Fibroblast of lung (primary cell): ENCODE measurements at regions not wholly inside any gene's neighbourhood (a gene's known extent, or its start where the extent isn't known, plus 50 kb on each side); places are given as distances from the start of the nearest gene placed in this dataset.

Experiments used
- DNase-seq, 2 donors: peaks; one replicate each; pipeline versions ENCODE4 v3.0.0 to v3.0.0-alpha.2; 2010; ENCODE audit warnings: low read depth in 2 of 2
- H2AFZ ChIP-seq: 2 replicates; pipeline ENCODE4 v1.5.1; 2012; ENCODE audit warnings: low read length, control low read depth, inconsistent platforms
- H3K27ac ChIP-seq: 2 replicates; pipeline ENCODE4 v1.5.1; 2011; ENCODE audit warnings: low read length, control low read depth; ENCODE audit not compliant: insufficient read depth
- H3K27me3 ChIP-seq: 2 replicates; pipeline ENCODE4 v1.5.1; 2011; ENCODE audit warnings: mild to moderate bottlenecking, low read length; ENCODE audit not compliant: control insufficient read depth, insufficient read depth
- H3K36me3 ChIP-seq: 2 replicates; pipeline ENCODE4 v1.5.1; 2011; ENCODE audit warnings: low read length; ENCODE audit not compliant: control insufficient read depth, insufficient read depth
- H3K4me1 ChIP-seq: 2 replicates; pipeline ENCODE4 v1.5.1; 2011; ENCODE audit warnings: low read length; ENCODE audit not compliant: control insufficient read depth, insufficient read depth; ENCODE audit errors: extremely low read depth
- H3K4me2 ChIP-seq: 2 replicates; pipeline ENCODE4 v1.5.1; 2011; ENCODE audit warnings: low read length, control low read depth; ENCODE audit not compliant: insufficient read depth; ENCODE audit errors: extremely low read depth
- H3K4me3 ChIP-seq, 4 experiments: fragments of 200-600 bp in 1 of 4; sonication (generic) in 1 of 4; replicated peaks in 1 of 4; 2 replicates each; pipeline ENCODE4 v1.5.1; 2011 to 2016; ENCODE audit warnings: low read length in 4 of 4, low read depth in 3 of 4, mild to moderate bottlenecking in 3 of 4, control low read depth in 2 of 4, inconsistent platforms in 1 of 4, mixed read lengths in 1 of 4; ENCODE audit not compliant: insufficient read depth in 1 of 4; ENCODE audit errors: control extremely low read depth in 1 of 4
- H3K79me2 ChIP-seq: 2 replicates; pipeline ENCODE4 v1.5.1; 2012; ENCODE audit warnings: mild to moderate bottlenecking, low read length, inconsistent platforms; ENCODE audit not compliant: control insufficient read depth, insufficient read depth
- H3K9ac ChIP-seq: 2 replicates; pipeline ENCODE4 v1.5.1; 2011; ENCODE audit warnings: mild to moderate bottlenecking, low read length, control low read depth; ENCODE audit not compliant: insufficient read depth
- H3K9me3 ChIP-seq: 2 replicates; pipeline ENCODE4 v1.5.1; 2012; ENCODE audit warnings: low read depth, low read length; ENCODE audit not compliant: control insufficient read depth, insufficient read depth
- H4K20me1 ChIP-seq: 2 replicates; pipeline ENCODE4 v1.5.1; 2011; ENCODE audit warnings: low read length; ENCODE audit not compliant: control insufficient read depth, insufficient read depth; ENCODE audit errors: extremely low read depth
- CTCF ChIP-seq, 2 donors: IDR thresholded peaks in 1 of 2; conservative IDR thresholded peaks in 1 of 2; 1 replicate in 1 of 2; 2 replicates in 1 of 2; pipeline ENCODE4 v1.5.1; 2011 to 2012; ENCODE audit warnings: low read length in 2 of 2, control low read depth in 1 of 2, inconsistent platforms in 1 of 2, low read depth in 1 of 2, mild to moderate bottlenecking in 1 of 2
- EZH2 ChIP-seq: IDR thresholded peaks from 2 replicates; pipeline ENCODE4 v1.5.1; 2012; ENCODE audit warnings: low read length, control low read depth, mild to moderate bottlenecking; ENCODE audit errors: missing control alignments

- no peak overlapping the region for H3K27ac ChIP-seq
- no peak for DNase-seq
- no peak overlapping the region for H3K4me3 ChIP-seq
- H4K20me1 ChIP-seq: no peaks in the 10 kb centered on the region
- no peak for TF ChIP-seq EZH2
- TF ChIP-seq CTCF (conservative IDR thresholded peaks at IDR 0.05 in 1 of 2, IDR thresholded peaks at IDR 0.05 in 1 of 2; ENCODE audit: low read depth in 1 of 2, low read length in 2 of 2): no peak
- H3K27me3 ChIP-seq: no peaks in the 10 kb centered on the region
- H3K9ac ChIP-seq: no peak overlapping the region
- H3K4me1 ChIP-seq: no peaks in the 10 kb centered on the region
- H3K36me3 ChIP-seq: no peaks in the 10 kb centered on the region
- no peak overlapping the region for H2AFZ ChIP-seq
- H3K4me2 ChIP-seq: no peak overlapping the region
- no peaks in the 10 kb centered on the region for H3K9me3 ChIP-seq
- H3K79me2 ChIP-seq: no peaks in the 10 kb centered on the region
Observed at GRCh38 chr5:74154526-74154925, 486.0 kb downstream of the ENC1 start.

- Histone ChIP-seq H3K9me3 (no peaks in the 10 kb centered on the region), H3K27ac (no peak overlapping the region), H3K79me2 (no peaks in the 10 kb centered on the region), H3K4me2 (no peak overlapping the region), H3K27me3 (no peaks in the 10 kb centered on the region), H3K9ac (no peak overlapping the region), H3K4me3 (no peak overlapping the region), H3K4me1 (no peaks in the 10 kb centered on the region), H2AFZ (no peak overlapping the region), H3K36me3 (no peaks in the 10 kb centered on the region), H4K20me1 (no peaks in the 10 kb centered on the region)
- no peak for DNase-seq
- TF ChIP-seq EZH2 (no peak), CTCF (conservative IDR thresholded peaks at IDR 0.05 in 1 of 2, IDR thresholded peaks at IDR 0.05 in 1 of 2; ENCODE audit: low read depth in 1 of 2, low read length in 2 of 2) (no peak)
Observed at GRCh38 chr5:74153255-74153790, 487.2 kb downstream of the ENC1 start.

- TF ChIP-seq CTCF (conservative IDR thresholded peaks at IDR 0.05 in 1 of 2, IDR thresholded peaks at IDR 0.05 in 1 of 2; ENCODE audit: low read depth in 1 of 2, low read length in 2 of 2) (no peak), EZH2 (no peak)
- H3K27ac ChIP-seq: no peak overlapping the region
- H3K9ac ChIP-seq: no peak overlapping the region
- no peak overlapping the region for H3K4me2 ChIP-seq
- H3K9me3 ChIP-seq: no peaks in the 10 kb centered on the region
- H3K4me1 ChIP-seq: no peaks in the 10 kb centered on the region
- no peaks in the 10 kb centered on the region for H3K27me3 ChIP-seq
- no peak overlapping the region for H3K4me3 ChIP-seq
- H3K79me2 ChIP-seq: no peaks in the 10 kb centered on the region
- H2AFZ ChIP-seq: no peak overlapping the region
- no peaks in the 10 kb centered on the region for H4K20me1 ChIP-seq
- H3K36me3 ChIP-seq: no peaks in the 10 kb centered on the region
- no peak for DNase-seq
Observed at GRCh38 chr5:74152625-74153254, 487.8 kb downstream of the ENC1 start.
